CD1c-positive myeloid dendritic cell (primary cell): ENCODE measurements at regions not wholly inside any gene's neighbourhood (a gene's known extent, or its start where the extent isn't known, plus 50 kb on each side); places are given as distances from the start of the nearest gene placed in this dataset.

Source experiments
- DNase-seq: peaks from one replicate; pipeline ENCODE4 v3.0.0-alpha.2; 2016; ENCODE audit errors: extremely low spot score

- DNase-seq, result no peak
Observed at GRCh38 chr12:47410383-47410782, 295.4 kb downstream of the RPAP3 start.

GRCh38 chr12:47409310-47409987, 296.4 kb downstream of the RPAP3 start:
- no peak for DNase-seq

- peak; percentile 43 for DNase-seq
Observed at GRCh38 chr12:47408171-47408871, 297.5 kb downstream of the RPAP3 start.

- DNase-seq, result no peak
Observed at GRCh38 chr12:47407463-47408129, 298.2 kb downstream of the RPAP3 start.

- DNase-seq, result no peak
Observed at GRCh38 chr12:47403681-47404080, 302.1 kb downstream of the RPAP3 start.

- peak; percentile 90 for DNase-seq
Observed at GRCh38 chr12:47401196-47401595, 304.6 kb downstream of the RPAP3 start.

- no peak for DNase-seq
Observed at GRCh38 chr12:47400266-47400665, 305.6 kb downstream of the RPAP3 start.

GRCh38 chr12:47397664-47398281, 308.1 kb downstream of the RPAP3 start:
- peak; percentile 60 for DNase-seq

- DNase-seq, result no peak
Observed at GRCh38 chr12:47396902-47397663, 308.7 kb downstream of the RPAP3 start.

GRCh38 chr12:47394070-47394469, 311.8 kb downstream of the RPAP3 start:
- no peak for DNase-seq

- DNase-seq, result no peak
Observed at GRCh38 chr12:47393403-47393790, 312.4 kb downstream of the RPAP3 start.

- no peak for DNase-seq
Observed at GRCh38 chr12:47391566-47391965, 311.8 kb upstream of the AMIGO2 start.

GRCh38 chr12:47388712-47389111, 309.0 kb upstream of the AMIGO2 start:
- DNase-seq, result no peak

- no peak for DNase-seq
Observed at GRCh38 chr12:47387994-47388393, 308.2 kb upstream of the AMIGO2 start.

- DNase-seq, result no peak
Observed at GRCh38 chr12:47385653-47386052, 305.9 kb upstream of the AMIGO2 start.

- DNase-seq, result no peak
Observed at GRCh38 chr12:47383942-47384341, 304.2 kb upstream of the AMIGO2 start.

- no peak for DNase-seq
Observed at GRCh38 chr12:47382305-47382704, 302.5 kb upstream of the AMIGO2 start.

GRCh38 chr12:47378907-47379306, 299.1 kb upstream of the AMIGO2 start:
- peak; percentile 48 for DNase-seq

- no peak for DNase-seq
Observed at GRCh38 chr12:47378222-47378582, 298.4 kb upstream of the AMIGO2 start.

- DNase-seq, result no peak
Observed at GRCh38 chr12:47377414-47378221, 297.9 kb upstream of the AMIGO2 start.

GRCh38 chr12:47376927-47377326, 297.2 kb upstream of the AMIGO2 start:
- DNase-seq, result no peak
